ENCODE measurements at regions not wholly inside any gene's neighbourhood (a gene's known extent, or its start where the extent isn't known, plus 50 kb on each side); places are given as distances from the start of the nearest gene placed in this dataset.

DNA sequence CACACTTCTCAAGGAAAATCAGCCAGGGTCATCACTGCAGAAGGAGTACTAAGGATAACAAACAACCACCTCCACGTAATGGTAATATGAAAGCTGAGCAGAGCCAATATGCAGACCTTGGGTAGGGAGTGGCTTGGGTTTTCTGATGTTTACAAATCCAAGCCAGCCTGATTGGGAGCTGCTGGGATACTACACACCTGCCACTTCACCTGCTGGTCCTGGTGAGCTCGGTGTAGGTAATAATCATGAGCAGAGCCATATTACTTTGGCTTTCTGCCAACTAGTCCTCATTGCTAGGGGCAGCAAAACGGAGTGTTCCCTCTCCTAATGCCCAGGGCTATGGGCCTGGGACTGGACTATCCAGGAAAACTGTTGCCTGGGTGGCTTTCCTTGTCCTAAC lies 433.5 kb upstream of the PPP2R3A start:
- TF ChIP-seq CTCF (IDR thresholded peaks at IDR 0.05) (no peak), POLR2A (IDR thresholded peaks at IDR 0.05) (no peak)
